MM.1S (cell line): ENCODE measurements at regions not wholly inside any gene's neighbourhood (a gene's known extent, or its start where the extent isn't known, plus 50 kb on each side); places are given as distances from the start of the nearest gene placed in this dataset.

Source experiments
- DNase-seq: peaks from one replicate; pipeline ENCODE4 v3.0.0-alpha.2; 2015
- H2AFZ ChIP-seq: fragments of 300-600 bp; sonication (generic); 2 replicates; pipeline ENCODE4 v1.6.0; 2016; ENCODE audit warnings: antibody characterized with exemption, low read length
- H3F3A ChIP-seq: fragments of 300-600 bp; sonication (generic); 2 replicates; pipeline ENCODE4 v1.6.1; 2016; ENCODE audit warnings: mild to moderate bottlenecking, antibody characterized with exemption, low read length, moderate library complexity, mixed read lengths; ENCODE audit not compliant: insufficient read depth
- H3K27ac ChIP-seq: fragments of 300-600 bp; sonication (generic); 2 replicates; pipeline ENCODE4 v1.5.1; 2016; ENCODE audit warnings: mild to moderate bottlenecking, low read length
- H3K27me3 ChIP-seq: fragments of 300-600 bp; sonication (generic); replicated peaks from 2 replicates; pipeline ENCODE4 v1.6.0; 2016; ENCODE audit warnings: low read length; ENCODE audit not compliant: insufficient read depth
- H3K36me3 ChIP-seq: fragments of 300-600 bp; sonication (generic); replicated peaks from 2 replicates; pipeline ENCODE4 v1.6.1; 2016; ENCODE audit warnings: mild to moderate bottlenecking, low read length, mixed read lengths; ENCODE audit not compliant: insufficient read depth
- H3K4me1 ChIP-seq: fragments of 300-600 bp; sonication (generic); 2 replicates; pipeline ENCODE4 v1.6.1; 2016; ENCODE audit warnings: low read length, mixed read lengths
- H3K4me2 ChIP-seq: fragments of 300-600 bp; sonication (generic); 2 replicates; pipeline ENCODE4 v1.6.0; 2016; ENCODE audit warnings: low read depth, low read length
- H3K4me3 ChIP-seq: fragments of 300-600 bp; sonication (generic); 2 replicates; pipeline ENCODE4 v1.5.1; 2016; ENCODE audit warnings: low read length, mixed read lengths
- H3K79me2 ChIP-seq: fragments of 300-600 bp; sonication (generic); 2 replicates; pipeline ENCODE4 v1.6.1; 2016; ENCODE audit warnings: mixed run types, low read length, mixed read lengths
- H3K9ac ChIP-seq: fragments of 300-600 bp; sonication (generic); 2 replicates; pipeline ENCODE4 v1.6.1; 2016; ENCODE audit warnings: low read length, mixed read lengths
- H3K9me2 ChIP-seq: fragments of 300-600 bp; sonication (generic); replicated peaks from 2 replicates; pipeline ENCODE4 v1.6.1; 2016; ENCODE audit warnings: mild to moderate bottlenecking, low read length, mixed read lengths; ENCODE audit not compliant: insufficient read depth
- H3K9me3 ChIP-seq: fragments of 300-600 bp; sonication (generic); replicated peaks from 2 replicates; pipeline ENCODE4 v1.6.1; 2016; ENCODE audit warnings: mild to moderate bottlenecking, low read length, mixed read lengths; ENCODE audit not compliant: insufficient read depth
- H4K20me1 ChIP-seq: fragments of 300-600 bp; sonication (generic); 2 replicates; pipeline ENCODE4 v1.6.1; 2016; ENCODE audit warnings: mild to moderate bottlenecking, low read length, moderate library complexity, mixed read lengths; ENCODE audit not compliant: insufficient read depth
- EZH2 ChIP-seq: fragments of 300-600 bp; sonication (generic); optimal IDR thresholded peaks from 2 replicates; pipeline ENCODE3; 2017; ENCODE audit warnings: low read depth, mild to moderate bottlenecking, antibody characterized with exemption, low read length, mixed read lengths
- EZH2phosphoT487 ChIP-seq: fragments of 300-600 bp; sonication (generic); IDR thresholded peaks from 2 replicates; pipeline ENCODE4 v1.6.1; 2018; ENCODE audit warnings: antibody characterized with exemption, low read length
- TF ChIP-seq, protein P1 (sequence below): fragments of 300-600 bp; sonication (generic); IDR thresholded peaks from 2 replicates; pipeline ENCODE4 v1.5.1; 2016; ENCODE audit warnings: antibody characterized with exemption, low read length, mixed read lengths

DNA sequence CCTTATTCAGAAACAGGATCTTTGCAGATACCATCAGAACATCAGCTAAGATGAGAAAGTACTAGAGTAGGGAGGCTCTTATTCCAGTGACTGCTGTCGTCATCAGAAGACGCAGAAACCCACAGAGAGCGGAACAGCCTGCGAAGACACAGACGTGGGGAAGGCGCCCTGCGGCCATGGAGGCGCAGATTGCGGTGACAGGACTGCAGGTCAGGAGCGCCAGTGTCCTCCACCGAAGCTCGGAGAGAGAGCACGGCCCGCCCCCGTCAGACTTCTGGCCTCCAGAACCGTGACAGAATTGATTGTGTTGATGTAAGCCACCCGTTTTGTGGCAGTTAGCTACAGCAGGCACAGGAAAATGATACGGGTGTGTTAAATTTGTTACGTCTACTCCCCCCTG, 275.5 kb downstream of the EFNB2 start:
- Histone ChIP-seq H3K4me3 (no peak overlapping the region), H3K9me2 (no peaks in the 10 kb centered on the region), H3K9ac (no peak overlapping the region), H3F3A (no peaks in the 10 kb centered on the region), H3K4me2 (no peak overlapping the region), H2AFZ (no peak overlapping the region), H3K36me3 (no peaks in the 10 kb centered on the region), H3K27ac (no peak overlapping the region), H3K4me1 (no peaks in the 10 kb centered on the region), H3K79me2 (no peaks in the 10 kb centered on the region), H3K9me3 (no peaks in the 10 kb centered on the region), H4K20me1 (no peaks in the 10 kb centered on the region), H3K27me3 (no peaks in the 10 kb centered on the region)
- no peak for TF ChIP-seq EZH2phosphoT487
- TF ChIP-seq EZH2 = no peak
- DNase-seq = no peak

DNA sequence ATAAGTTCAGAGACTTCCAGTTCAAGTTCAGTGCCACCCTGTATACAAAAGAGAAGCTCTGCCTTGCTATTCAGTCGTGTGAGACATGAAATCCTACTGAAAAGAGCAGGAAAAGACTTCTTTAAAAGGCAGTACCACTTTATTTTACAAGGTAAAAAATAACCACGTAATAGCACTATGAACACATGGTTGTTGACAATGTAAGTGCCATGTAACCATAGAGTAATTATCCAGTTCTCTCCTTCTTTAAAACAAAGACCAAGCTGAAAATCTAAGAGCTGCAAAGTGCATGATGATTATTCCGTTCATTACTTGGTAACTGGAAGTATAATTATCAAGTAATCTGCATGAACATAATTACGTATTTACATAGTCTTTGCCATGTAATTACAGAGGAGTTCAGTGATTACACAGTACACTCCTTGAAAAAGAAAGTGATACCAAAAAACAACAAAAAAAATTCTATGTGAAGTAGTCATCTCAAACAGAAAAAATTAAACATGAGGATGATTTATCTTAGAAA, 288.7 kb downstream of the EFNB2 start:
- Histone ChIP-seq H3K4me3 (peak overlapping the region; percentile 34; the same call in 1 of the 2 replicates), H3K4me2 (peak overlapping the region; percentile 52), H3F3A (no peaks in the 10 kb centered on the region), H3K4me1 (no peaks in the 10 kb centered on the region), H3K9me2 (no peaks in the 10 kb centered on the region), H3K9ac (no peak overlapping the region), H3K27me3 (no peaks in the 10 kb centered on the region), H3K27ac (no peak overlapping the region), H4K20me1 (no peaks in the 10 kb centered on the region), H3K79me2 (no peaks in the 10 kb centered on the region), H2AFZ (peak overlapping the region; percentile 80), H3K9me3 (no peaks in the 10 kb centered on the region), H3K36me3 (no peaks in the 10 kb centered on the region)
- no peak for DNase-seq
- TF ChIP-seq EZH2 = no peak
- TF ChIP-seq, protein P1, sequence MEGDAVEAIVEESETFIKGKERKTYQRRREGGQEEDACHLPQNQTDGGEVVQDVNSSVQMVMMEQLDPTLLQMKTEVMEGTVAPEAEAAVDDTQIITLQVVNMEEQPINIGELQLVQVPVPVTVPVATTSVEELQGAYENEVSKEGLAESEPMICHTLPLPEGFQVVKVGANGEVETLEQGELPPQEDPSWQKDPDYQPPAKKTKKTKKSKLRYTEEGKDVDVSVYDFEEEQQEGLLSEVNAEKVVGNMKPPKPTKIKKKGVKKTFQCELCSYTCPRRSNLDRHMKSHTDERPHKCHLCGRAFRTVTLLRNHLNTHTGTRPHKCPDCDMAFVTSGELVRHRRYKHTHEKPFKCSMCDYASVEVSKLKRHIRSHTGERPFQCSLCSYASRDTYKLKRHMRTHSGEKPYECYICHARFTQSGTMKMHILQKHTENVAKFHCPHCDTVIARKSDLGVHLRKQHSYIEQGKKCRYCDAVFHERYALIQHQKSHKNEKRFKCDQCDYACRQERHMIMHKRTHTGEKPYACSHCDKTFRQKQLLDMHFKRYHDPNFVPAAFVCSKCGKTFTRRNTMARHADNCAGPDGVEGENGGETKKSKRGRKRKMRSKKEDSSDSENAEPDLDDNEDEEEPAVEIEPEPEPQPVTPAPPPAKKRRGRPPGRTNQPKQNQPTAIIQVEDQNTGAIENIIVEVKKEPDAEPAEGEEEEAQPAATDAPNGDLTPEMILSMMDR = no peak
- no peak for TF ChIP-seq EZH2phosphoT487

DNA sequence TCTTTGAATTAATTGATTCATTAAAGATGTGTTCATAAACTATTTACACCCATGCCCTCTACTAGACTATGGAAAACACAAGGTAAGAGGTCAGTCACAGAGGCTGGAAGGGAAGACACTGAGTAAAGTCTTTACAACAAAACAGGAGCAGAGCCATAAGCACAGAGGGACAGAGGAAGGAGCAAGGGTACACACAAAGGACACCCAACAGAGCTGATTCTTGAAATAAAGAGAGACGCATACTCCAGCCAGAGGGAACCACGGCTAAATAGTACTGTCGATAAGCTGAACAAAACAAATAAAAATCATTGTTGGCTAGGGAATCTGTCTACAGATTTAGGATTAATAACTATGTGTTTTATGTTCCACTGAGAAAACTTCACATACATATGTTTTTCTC, 289.2 kb downstream of the EFNB2 start:
- 0 out of 2 replicates have a peak overlapping the region, but pooled peaks have one; percentile 34 for H3K4me3 ChIP-seq

More for the DNA sequence above, 289.2 kb downstream of the EFNB2 start:
- H3K27ac ChIP-seq = no peak overlapping the region
- no peaks in the 10 kb centered on the region for H3F3A ChIP-seq
- H3K4me2 ChIP-seq = peak overlapping the region; percentile 52; the same call in 1 of the 2 replicates
- no peaks in the 10 kb centered on the region for H3K27me3 ChIP-seq
- H3K36me3 ChIP-seq = no peaks in the 10 kb centered on the region
- TF ChIP-seq, protein P1 = no peak
- TF ChIP-seq EZH2 (no peak), EZH2phosphoT487 (no peak)
- H2AFZ ChIP-seq = peak overlapping the region; percentile 80
- DNase-seq = no peak
- no peaks in the 10 kb centered on the region for H4K20me1 ChIP-seq
- H3K9ac ChIP-seq = no peak overlapping the region
- no peaks in the 10 kb centered on the region for H3K9me2 ChIP-seq
- H3K9me3 ChIP-seq = no peaks in the 10 kb centered on the region
- H3K4me1 ChIP-seq = no peaks in the 10 kb centered on the region
- H3K79me2 ChIP-seq = no peaks in the 10 kb centered on the region
